Myocyte (in vitro differentiated cells): ENCODE measurements at regions not wholly inside any gene's neighbourhood (a gene's known extent, or its start where the extent isn't known, plus 50 kb on each side); places are given as distances from the start of the nearest gene placed in this dataset.
"Not testable (repeated sequence)": the region's sequence is repeated elsewhere in the genome, so short reads cannot be mapped to it uniquely, and the experiment has no call there.

ENCODE experiments used
- DNase-seq: peaks from one replicate; pipeline ENCODE4 v3.0.0-alpha.2; 2012; ENCODE audit warnings: low read depth

DNA sequence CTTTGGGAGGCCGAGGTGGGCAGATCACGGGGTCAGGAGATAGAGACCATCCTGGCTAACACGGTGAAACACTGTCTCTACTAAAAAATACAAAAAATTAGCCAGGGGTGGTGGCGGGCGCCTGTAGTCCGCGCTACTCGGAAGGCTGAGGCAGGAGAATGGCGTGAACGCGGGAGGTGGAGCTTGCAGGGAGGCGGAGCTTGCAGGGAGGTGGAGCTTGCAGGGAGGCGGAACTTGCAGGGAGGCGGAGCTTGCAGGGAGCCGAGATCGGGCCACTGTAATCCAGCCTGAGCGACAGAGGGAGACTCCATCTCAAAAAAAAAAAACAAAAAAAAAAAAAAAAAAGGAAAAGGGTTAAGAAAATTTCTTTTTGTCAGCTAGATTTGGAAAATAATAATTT is 842.8 kb upstream of the COBL start:
- not testable (repeated sequence) for DNase-seq

DNA sequence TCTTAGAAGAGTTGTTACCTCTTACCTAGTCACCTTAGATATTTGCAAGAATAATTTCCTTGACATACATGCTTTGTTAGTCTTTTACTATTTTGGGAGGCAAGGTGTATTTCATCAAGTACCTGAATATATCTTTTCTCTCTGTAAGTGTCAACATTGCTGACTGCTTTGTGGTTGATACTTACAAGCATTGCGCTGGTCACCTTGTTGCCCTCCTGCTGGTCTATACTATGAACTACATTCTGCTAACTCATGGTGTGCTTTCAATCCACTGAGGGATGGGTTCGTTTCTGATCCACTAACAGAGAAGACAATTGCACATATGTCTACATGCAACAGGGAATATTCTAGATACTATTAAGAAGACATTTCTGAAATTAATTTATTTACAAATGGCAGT is 837.8 kb upstream of the COBL start:
- DNase-seq: no peak

DNA sequence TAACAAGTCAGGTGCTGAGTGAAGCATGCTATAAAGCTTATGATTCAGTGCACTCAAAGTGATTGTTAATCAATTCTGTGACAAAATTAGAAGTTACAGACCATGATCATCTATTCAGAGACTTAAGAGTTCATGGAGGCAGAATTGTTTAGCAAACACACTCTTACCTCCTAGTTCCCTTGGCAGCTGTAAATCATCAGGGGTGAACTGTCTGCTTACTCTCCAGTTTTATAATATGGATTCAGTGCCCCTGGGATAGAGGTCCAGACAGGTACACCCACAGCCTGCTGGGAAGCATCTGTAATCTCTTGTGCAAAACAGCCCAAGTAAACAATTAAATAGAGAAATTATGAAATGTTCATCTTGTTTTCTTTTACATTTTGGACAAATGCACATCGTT is 835.0 kb upstream of the COBL start:
- DNase-seq: no peak

GRCh38 chr7:52150952-52151351 is 834.3 kb upstream of the COBL start:
- no peak for DNase-seq

- DNase-seq: no peak
Measured at GRCh38 chr7:52146871-52147634, 830.4 kb upstream of the COBL start.

DNA sequence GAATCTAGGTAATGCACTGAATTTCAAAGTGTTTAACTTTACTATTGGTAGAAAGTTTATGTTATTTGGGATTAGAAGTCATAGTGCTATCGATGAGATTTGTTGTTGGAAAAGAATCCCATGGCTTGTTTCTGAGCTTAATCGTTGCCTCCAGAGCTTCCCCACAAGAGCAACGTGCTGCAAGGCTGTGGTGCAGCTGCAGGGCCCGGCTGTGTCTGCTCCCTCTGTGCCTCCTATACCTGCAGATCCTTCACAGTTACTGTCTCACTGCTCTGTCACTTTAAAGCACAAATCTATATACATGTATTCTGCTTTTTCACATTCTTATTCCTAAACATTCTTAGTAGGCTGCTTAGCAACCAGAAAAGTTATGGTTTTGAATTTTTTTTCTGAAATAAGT is 826.6 kb upstream of the COBL start:
- no peak for DNase-seq

GRCh38 chr7:52140851-52141250 is 824.2 kb upstream of the COBL start:
- no peak for DNase-seq

- no peak for DNase-seq
Measured at GRCh38 chr7:52135403-52135802, 818.8 kb upstream of the COBL start.

DNA sequence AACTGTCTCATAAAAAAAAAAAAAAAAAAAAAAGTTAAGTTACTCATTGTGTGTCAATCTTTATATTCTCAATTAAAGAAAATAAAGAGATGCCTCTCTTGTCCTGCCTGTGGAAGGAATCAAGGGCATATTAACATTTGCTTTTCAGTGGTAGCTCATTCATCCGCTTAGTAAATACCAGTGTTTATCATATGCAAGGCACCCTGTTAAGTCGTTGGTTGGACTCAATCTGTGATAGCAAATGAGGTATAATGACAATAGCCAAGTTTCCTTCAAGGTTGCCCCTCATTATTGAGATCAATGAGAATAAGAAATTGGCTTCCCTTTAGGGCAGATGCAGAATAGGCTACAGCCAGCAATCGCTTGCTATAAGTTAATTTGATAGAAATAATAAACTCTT is 812.7 kb upstream of the COBL start:
- DNase-seq: no peak

GRCh38 chr7:52120912-52121311 is 804.3 kb upstream of the COBL start:
- no peak for DNase-seq

DNA sequence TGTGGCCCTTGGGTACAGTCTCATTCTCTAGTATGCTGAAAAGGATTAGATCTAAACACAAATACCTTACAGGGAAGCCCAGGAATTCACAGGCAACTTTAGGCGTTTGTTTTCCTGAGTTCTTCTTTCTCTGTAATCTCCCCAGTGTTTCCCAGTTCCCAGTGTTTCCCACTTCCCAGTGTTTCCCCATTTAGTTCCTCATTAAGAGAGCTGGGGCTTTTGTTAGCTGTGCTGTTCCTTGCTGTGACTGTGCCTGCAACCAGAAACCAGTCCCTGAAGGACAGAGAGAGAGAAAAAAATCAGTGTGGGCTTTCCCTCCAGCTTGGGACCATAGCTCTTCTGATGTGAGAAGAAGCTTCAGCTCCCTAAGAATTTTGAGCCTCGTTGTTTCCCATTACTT is 802.9 kb upstream of the COBL start:
- no peak for DNase-seq

DNA sequence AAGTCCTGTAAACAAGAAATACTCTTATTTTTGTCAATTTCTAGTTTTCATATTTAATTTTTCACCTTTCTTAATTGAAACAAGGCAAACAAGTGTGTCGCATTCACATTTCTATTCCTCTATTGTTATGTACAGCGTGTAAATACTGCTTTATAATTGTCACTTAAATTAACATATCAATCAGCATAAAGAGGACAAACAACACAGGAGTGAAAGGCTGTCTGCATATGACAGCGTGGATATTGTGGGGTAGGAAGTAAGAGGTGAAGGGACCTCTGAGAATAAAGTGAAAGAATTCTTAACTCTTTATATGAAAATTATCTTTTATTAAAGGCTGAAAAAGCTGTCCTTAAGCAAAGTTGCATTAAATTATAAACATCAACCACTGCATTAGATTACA is 797.9 kb upstream of the COBL start:
- no peak for DNase-seq

DNA sequence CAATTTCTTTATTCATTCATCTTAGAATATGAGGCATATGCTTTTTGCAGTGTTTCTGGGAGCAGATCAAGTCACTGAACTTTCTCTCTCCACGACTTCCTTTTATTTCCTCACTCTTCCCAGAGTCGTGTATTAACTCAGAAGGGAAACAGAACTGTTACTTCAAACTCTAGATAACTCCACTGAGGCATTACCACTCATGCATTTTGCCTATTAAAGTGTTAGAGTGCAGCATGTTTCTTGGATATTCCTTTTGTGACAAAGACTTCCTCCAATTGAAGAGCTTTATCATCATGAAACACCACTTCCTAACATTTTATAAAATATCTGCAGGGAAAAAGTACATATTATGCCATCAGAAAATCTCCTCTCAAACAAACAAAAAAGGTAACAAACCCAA is 797.4 kb upstream of the COBL start:
- no peak for DNase-seq

DNA sequence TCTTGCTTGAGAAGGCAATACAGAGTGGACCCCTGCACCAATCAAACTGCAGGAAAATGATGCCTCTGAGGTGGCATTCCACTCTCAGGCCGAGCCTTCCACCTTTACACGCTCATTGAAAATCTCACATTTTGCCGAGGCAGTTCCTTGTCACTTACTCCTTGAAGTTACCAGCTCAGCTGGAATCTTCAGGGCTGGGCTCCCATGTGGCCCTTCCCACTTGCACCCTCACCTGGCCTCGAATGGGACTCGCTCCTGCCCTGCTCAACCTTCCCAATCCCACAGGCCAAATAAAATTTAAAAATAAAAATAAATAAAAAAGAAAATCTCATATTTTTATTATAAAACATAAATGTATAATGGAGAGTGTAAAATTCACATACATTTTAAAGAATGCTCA is 790.7 kb upstream of the COBL start:
- no peak for DNase-seq

DNA sequence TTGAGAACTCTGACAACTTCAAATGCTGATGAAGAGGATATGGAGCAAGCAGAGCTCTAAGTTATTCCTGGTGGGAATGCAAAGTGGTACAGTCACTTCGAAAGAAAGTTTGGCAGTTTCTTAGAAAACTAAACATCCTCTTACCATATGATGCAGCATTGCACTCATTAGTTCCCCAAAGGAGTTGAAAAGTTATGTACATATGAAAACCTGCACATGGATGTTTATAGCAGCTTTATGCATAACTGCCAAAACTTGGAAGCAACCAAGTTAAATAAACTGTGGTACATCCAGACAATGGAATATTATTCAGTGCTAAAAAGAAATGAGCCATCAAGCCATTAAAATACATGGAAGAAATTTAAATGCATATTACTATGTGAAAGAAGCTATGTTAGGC is 779.3 kb upstream of the COBL start:
- no peak for DNase-seq

- no peak for DNase-seq
Measured at GRCh38 chr7:52091996-52092395, 775.4 kb upstream of the COBL start.

DNA sequence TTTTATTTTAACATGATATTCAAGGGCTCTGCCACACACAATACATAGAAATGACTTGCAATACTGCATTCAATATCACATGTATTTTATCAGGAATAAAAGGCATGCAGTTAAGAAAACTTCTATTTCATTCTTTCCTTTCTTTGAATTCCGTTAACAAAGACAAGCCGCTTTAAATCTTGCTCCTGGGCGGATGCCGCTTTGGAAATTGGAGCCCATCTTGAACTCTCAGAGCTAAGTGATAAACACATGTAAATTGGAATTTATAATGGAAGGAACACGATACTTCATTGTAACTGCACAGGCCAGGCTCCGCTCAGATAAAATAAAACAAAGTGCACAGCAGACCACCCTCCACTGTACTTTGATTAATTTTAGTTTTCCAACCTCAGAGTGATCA is 774.5 kb upstream of the COBL start:
- DNase-seq: no peak

- no peak for DNase-seq
Measured at GRCh38 chr7:52088008-52088901, 771.6 kb upstream of the COBL start.

DNA sequence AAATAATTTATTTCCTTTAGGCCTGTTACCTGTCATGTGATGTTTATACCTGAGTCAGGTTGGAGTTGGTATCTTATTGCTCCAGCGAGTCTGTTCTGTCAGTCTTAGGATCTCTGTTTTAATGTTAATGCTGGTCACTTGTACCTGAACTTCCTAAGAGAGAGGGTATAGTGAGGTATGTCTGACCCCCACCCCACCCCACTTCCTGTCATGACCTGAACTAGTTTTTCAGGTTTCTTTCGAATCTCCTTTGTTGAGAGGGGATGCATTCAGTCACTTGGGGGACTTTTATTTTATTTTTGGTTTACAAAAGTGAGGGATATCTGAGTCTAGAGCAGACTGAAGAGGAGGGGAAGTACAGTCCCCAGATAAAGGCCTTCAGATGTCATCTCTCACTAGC is 769.0 kb upstream of the COBL start:
- no peak for DNase-seq

DNA sequence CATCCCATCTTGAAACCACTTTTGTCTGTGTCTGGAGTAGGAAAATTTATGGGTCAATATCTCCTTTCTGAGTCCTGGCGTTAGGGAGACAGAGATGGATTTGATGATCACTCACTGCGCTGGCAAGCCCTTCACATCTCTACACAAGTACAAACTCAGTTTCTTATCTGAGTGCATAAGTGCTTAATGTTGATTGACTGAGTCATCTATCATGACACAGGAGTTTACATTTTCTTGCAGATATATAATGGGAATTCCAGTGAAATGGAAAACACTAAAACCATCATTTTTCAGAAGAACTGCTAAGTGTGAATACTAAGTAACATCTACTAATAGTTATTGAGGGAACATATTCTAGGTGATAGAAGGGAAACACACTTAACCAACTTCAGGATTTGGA is 763.9 kb upstream of the COBL start:
- DNase-seq: no peak

DNA sequence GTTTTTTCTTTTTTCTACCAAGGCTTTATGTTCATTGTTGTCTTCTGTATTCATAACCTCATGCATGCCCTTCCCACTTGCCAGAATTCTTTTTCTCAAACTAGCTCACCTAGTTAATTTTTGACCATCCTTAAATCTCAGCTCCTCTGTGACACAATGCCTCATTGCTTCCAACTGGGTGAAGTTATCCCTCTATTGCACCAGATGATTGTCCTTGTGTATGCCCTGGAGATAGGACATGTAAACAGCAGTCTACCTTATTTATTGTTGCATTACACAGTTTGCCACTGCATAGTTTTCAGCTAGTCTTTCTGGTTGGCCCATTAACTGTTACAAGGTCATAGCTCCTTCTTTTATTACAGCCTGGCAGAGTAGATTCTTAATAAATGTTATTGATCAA is 763.1 kb upstream of the COBL start:
- no peak for DNase-seq

- no peak for DNase-seq
Measured at GRCh38 chr7:52077571-52077970, 761.0 kb upstream of the COBL start.

GRCh38 chr7:52074912-52075311 is 758.3 kb upstream of the COBL start:
- DNase-seq: no peak
